ENCODE measurements at regions not wholly inside any gene's neighbourhood (a gene's known extent, or its start where the extent isn't known, plus 50 kb on each side); places are given as distances from the start of the nearest gene placed in this dataset.
"Not testable (repeated sequence)": the region's sequence is repeated elsewhere in the genome, so short reads cannot be mapped to it uniquely, and the experiment has no call there.

DNA sequence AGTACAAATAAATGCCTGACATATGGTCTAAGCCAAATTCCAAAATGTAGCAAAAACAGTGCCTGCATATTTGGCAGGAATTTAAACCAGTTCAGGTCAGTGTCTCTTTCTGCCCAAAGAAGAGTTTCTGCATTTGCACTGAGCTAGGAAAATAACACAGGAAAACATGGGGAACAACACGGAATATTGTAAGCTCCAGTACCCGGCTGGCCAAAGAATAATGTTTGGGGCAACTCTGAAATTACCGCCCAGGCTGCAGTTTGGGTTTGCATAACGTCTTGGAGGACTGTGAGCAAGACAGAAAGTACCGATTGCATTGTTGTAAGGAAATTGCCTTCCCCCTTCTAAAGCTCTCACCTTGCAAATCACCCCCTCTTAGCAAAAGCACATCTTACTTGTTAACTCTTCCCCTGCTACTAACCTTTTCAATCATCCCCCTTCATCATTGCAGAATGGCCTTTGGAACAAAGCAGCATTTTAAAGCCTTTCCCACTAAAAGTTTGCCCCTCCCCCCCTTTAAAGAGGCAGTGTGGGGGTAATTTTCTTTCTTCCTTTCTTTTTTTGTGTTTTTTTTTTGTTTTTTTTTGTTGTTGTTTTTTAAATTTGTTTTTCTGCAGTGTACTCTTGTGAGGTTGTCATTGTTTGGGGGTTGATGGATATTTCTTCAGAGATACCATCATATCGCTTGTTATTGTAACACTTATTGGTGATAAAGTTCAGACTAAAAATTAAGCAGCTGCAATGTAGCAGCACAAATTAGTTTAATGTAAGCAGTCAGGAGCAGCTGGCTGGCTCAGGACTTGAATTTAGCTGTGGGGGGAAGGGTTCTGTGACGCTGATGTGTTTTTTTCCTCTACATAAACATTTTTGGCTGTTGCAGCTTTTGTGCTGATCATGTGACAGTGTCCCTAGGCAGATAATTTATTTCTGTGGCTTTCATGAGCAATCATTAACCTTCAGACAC lies 100.0 kb upstream of the CITED2 start:
- no peak for DNase-seq (ENCODE audit: low read depth)

DNA sequence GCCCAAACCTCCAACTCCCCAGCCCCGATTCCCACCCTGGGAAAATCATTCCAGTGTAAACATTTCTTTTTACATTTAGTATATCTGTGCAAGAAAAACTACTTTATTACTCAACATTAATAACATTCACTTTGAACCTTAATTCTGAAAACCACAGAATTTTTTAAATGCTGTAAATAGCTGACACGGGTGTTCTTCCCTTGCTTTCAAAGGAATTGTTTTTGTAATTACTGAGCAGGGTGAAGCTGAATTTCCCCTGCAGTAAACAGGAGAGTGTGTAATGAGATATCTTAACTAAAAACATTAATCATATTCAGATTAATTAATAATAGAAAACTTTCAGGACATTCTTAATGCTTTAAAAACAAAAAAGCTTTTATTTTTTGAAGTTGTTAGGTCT lies 99.3 kb upstream of the CITED2 start:
- no peak for DNase-seq (ENCODE audit: low read depth)

DNA sequence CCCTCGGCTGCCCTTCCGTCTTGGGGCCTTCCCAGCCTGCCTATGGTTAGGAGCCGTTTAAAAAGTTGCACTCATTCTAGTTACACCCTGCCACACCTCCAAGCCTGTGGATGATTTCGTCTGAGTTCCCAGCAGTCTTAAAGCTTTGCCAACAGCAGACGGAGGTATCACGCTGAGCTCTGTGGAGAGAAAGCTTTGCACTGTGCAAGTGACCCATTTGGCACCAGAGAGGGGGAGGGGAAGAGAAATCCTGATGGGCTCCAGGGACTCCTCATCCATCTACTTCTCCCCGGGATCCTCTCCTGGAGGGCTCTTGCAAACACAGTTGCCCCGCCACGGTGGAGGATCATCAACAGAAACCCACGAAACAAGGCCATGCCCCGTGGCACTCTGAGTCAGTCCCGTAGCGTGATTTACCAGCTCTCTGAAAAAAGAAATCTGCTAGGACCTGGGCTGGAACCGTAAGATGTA lies 98.8 kb upstream of the CITED2 start:
- DNase-seq (ENCODE audit: low read depth), result no peak

DNA sequence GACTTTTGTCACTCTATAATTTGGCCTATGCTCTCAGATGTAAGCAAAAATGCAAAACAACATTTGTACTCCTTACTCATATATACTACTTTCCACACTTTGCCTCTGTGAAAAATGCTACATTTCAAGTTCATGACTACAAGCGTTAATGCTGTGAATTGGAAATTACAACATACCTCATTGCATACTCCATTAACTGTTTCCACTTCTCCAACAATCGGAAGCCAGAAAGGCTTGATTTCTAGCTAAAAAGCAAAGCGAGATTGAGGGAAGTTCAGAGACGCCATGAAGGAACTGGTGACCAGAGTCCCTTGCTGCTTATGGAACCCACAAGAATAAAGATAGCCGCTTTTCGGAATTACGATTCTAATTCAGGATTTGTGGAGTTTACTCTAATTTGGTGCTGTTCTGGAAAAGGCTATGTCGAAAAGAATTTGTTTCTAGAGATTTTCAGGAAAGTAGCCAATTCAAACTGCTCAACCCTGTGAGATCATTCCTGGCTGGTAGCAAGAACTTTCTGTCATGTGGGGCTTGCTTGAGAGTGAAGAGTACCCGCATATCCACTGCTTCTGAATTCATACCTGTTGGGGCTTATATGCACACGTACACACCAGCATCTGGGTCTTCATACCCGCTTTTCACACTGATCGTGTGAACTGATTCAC lies 98.0 kb upstream of the CITED2 start:
- DNase-seq (ENCODE audit: low read depth), result no peak

DNA sequence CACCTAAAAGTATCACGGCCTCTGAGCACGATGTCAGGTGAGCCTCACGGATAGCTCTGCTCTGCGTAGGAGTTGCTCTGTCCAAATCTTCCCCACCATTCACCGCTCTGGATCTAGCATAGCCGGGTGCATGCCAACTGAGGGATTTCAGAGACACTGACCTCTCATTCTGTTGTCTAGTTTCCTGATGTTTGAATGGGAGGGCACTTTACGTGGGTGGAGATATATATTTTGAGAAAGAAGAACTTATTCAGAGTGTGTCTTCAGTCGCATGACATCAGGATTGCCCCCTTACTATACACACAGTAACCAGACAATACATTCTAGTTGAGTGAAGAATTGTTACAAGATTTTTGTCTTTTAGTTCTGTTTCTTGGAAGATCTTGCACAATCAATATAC lies 96.5 kb upstream of the CITED2 start:
- no peak for DNase-seq (ENCODE audit: low read depth)

DNA sequence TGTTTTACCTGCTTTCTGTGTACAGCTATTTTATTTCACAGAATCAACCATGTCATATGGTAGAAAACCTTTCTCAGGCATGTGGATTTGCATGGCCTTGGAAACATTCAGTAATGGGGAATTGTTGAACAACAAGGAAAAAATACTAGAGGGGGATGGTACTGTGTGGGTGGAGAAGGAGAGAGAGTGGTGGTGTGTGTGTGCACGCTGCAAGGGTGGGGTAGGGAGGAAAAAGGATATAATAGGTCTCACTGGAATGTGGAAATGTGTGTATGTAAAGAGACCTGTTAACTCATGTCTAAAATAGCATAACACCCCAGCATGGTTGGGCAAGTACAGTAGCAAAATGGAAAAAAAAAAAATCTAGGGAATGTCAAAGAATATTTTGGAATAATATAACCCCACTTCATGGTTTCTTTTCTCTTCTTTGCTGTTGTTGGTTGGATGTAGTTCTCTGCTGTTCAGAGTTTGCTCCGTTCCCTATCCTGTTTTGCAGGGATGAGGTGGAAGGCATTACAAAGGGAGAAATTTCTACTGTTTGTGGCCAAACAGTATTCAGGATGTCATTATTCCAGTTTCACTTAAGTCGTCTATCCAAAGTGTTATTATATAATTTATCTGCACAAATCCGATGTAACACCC lies 93.9 kb upstream of the CITED2 start:
- no peak for DNase-seq (ENCODE audit: low read depth)

DNA sequence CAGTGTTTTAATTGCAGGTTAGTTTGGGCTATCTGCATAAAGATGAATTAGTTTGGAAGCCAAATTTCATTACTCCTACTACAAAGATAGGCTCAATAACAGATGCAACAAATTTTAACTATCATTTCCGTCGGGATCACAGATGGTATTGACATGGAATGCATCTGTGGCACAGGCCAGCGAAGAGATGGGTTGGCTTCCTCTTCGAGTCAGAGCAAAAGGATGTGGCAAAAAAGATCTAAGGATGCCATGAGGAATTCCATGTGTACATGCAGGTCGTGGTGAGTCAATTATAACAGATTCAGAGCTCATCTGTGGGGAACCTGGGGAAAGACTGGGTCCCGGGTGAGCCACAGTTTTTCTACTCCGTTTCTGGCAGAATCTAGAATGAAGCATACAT lies 83.0 kb upstream of the CITED2 start:
- DNase-seq (ENCODE audit: low read depth), result no peak

DNA sequence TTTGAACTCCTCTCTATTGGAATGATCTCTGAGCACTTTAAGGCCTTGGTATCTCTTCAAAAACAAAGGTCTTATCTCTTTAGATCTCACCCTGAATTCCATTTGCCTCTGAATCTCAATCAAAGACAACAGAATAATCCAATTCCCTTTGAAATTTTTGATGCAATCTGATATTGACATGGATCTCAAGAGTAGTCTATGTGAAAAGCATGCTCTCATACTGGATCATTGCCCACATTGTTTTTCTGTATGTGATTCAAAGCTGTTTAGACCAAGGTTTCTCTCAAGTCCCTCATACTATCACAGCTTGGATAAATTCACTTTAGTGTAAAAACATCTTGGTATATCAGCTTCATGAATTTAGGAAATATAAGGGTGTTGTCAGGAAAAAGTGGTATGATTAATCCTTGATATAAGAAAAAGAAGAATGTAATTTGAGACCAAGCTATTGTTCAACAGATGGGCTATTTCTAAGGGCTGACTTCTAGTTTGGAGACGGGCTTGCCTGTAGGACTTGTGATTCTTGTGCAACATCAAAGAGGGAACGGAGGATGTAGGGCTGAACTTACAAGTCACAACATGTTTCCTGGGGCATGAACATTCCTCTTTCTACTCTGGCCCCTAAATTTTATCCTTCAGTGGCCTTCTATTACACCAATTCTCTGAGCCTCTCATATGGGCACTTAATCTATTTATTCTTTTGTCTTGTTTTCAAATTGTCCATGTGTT lies 77.9 kb upstream of the CITED2 start:
- no peak for DNase-seq (ENCODE audit: low read depth)

DNA sequence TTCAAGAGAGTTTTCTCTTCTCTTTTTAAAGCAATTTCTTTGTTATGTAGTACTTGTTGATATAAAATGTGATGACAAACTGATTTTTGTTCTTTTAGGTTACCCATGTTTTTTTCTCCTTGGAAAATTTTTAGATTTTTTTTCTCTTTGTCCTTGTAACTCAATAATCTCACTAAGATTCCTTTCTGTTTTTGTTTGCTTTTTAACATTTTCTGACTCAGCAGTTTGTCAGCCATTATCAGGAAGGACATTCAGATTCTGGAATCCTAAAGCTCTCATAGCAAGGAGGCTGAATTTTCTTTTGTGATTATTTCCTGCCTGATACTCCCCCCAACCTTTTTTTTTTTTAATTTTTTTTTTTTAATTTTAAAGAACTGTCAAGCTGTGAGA lies 75.2 kb upstream of the CITED2 start:
- DNase-seq (ENCODE audit: low read depth), result no peak

DNA sequence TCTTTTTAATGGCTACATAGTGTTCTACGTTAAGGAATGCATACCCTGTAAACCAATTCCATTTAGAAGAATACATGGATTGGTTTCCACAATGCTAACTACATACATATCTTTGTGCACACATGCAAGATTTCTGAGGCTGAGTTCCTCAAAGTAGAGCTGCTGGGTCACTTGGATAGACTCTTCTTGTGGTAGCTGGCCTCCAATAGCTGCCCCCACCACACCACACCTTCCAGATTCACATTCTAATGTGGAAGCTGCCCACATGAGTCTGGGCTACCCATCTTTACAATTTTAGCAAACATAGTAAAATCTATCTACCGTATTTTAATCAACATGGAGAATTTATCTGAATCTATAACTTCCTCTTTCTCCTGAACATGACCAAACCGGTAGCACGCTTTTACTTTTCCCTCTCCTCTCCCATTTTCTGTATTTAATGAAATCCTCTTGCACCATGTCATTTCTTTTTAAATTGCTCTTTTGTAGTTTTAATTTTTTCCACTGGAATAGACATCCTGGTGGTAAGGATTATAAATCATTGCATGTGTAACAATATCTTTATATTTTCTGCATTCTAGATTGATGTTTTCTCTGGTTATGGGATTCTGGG lies 74.7 kb upstream of the CITED2 start:
- no peak for DNase-seq (ENCODE audit: low read depth)

DNA sequence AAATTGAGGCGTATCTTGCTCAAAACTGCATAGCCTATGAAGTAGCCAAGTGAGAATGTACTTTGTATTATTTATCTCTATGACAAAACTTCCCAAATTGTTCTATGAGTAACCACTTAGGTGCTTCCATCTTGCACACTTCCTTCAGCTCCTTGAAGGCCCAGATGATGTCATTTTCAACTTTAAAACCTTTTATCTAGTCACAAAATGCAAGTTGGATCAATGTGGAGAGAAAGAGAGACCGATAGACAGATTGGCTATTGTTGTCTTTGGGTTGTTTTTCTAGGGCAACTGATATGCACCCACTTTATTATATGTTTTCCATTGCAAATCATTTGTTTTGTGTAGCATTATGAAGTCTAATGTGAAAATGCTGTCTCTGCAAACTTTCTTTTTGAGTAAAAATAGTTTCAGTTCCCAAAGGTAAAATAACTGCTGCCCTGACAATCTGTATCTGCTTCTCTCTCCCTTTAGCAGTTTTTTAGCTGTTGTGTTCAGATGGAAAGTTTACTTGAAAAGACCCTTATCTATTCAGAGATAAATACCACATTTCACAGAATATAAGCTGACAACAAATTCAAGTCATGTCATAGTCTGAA lies 73.7 kb upstream of the CITED2 start:
- DNase-seq (ENCODE audit: low read depth), result no peak

DNA sequence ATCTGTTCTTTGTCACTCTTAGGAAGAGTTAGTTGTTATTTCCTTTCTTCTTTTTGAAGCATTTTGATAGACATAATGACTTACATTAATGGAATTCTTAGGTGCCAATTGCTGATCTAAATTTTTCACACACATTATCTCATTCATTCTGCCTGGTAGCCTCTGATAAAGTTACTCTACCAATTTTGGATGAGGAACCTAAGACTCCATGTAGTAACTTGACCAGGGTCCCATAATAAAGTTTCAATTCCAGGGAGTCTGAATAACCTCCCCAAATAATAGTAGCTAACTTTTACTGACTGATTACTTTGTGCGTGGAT lies 73.2 kb upstream of the CITED2 start:
- DNase-seq (ENCODE audit: low read depth), result no peak

DNA sequence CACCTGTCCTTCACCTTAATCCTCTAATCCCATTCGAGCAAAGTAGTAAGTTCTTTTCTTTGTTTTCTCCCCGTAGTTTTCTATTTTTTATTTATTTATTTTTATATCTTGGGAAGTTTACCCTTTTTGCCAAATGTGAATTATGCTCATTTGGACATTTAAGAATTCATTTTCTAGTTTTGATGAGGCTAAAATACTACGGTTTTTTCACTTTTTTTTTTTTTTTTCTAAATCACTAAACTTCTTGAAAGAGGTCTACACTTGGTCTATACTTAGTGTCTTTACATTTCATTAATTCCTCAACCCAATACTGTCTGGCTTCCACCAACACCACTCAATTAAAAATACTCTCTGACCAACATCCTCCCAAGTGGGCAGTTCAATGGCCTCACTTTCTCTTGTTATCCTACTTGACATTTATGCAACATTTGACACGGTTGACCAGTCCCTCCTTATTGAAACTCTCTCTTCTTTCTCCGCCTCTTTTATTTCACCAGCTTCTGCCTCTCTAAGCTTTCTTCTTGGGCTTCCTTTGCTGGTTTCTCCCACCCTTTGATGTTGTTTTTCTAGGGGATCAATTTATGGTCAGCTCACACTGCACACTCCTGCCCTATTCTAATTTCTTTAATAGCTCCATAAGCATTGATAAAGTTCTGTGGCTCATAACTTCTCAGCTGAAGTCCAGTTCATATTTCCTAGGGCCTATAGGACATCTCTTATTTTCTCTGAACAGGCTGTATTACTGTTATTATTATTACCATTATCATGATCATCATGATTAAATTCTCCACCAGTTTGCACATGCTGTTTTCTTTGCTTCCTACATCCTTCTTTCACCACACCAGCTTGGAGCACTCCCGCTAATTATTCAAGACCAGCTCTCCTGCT lies 72.6 kb upstream of the CITED2 start:
- DNase-seq (ENCODE audit: low read depth), result no peak

DNA sequence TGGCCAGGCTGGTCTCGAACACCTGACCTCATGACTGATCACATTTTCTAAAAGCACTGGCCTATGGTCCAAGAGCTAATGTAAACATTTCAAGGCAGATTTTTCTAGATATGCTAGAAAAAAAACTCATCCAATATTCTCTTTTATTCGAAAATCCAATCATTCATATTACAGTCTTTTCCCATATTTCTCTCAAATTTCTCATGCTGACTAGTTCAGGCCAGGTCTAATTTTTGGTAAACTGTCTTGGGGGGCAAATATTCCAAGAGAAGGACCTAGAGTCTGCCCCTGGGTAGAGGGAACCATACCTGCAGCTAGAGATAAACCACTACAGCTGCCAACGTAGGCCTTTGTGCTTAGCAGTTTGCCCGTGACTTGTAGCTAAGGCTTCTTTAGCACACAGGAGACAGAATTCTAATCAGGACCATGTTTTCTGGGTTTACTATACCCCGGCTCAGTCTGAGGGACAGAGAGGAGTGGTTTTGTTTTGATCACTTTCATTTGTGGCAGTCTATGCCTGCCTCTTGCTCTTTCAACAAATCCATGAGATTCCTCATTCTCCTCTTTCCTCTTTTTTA lies 71.8 kb upstream of the CITED2 start:
- DNase-seq (ENCODE audit: low read depth), result no peak

DNA sequence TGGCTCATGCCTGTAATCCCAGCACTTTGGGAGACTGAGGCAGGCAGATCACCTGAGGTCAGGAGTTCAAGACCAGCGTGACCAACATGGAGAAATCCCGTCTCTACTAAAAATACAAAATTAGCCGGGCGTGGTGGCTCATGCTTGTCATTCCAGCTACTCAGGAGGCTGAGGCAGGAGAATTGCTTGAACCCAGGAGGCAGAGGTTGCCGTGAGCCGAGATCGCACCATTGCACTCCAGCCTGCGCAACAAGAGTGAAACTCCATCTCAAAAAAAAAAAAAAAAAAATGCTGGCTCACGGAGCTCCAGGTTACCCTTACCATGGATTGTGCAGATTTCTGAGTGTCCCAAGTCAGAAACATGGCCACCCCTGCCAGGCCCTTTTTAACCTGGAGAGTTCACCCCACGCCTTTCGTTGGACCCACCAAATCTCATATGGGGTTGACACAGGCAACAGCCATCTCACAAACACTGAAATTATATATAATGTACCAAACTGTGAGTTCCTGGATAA lies 69.9 kb upstream of the CITED2 start:
- not testable (repeated sequence) for DNase-seq (ENCODE audit: low read depth)

DNA sequence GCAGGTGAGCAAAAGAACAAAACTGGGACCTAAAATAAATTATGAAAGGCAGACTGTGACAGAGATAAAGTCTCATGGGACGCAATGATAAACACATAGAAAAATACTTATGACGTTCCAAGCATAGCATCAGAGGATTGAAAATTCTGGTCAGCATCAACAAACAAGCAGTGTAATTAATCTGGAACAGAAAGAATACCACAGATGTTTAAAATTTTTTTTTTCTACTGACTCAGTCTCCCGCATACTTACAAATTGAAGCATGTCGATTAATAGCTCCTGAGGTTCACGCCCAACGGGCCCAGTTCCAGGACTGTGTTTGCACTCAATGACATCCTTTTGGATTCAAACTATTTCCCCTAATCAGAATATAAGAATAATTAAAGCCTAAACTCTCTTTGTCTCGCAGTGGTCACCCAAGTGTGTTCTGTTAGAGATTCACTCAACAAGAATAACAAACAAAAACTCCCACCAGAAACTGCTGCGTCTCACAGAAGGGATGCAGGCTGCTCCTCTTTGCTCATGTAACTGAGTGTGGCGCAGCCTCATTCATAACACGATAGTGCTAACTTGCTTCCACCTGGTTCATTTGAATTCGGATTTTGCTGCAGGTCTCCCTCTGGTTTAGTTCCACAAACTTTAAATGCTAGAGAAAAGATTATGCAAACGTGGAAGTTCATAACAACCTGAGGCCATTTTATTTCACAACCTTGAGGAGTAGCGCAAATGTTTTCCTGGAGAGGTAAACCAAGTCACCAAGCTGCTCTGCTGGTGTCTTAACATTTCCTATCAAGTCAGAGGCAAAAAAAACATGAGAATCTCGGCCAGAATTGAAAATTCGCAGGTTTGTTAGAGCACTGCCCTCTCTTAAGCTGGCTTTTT lies 69.0 kb upstream of the CITED2 start:
- no peak for DNase-seq (ENCODE audit: low read depth)

DNA sequence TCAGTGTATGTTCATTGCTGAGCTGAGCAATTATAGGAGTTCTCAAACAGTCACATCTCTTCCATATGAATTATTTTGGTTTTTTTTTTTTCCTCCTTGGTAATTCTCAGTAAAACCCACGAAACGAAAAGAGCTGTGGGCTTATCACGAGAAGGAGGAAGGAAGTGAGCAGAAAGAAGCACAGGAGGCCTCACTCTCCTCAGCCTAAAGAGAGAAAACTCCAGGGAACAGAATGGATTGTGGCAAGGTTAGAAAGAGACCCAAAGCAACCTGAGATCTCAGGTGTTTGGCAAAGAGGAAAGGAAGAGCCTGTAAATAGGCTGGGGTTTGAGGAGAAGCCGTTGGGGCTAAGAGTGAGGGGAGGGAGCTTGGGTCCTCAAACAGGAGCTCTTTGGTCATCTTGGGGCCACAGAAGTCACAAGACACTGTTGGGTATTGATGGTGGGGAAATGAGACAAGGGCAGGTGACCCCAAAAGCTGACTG lies 67.8 kb upstream of the CITED2 start:
- no peak for DNase-seq (ENCODE audit: low read depth)

DNA sequence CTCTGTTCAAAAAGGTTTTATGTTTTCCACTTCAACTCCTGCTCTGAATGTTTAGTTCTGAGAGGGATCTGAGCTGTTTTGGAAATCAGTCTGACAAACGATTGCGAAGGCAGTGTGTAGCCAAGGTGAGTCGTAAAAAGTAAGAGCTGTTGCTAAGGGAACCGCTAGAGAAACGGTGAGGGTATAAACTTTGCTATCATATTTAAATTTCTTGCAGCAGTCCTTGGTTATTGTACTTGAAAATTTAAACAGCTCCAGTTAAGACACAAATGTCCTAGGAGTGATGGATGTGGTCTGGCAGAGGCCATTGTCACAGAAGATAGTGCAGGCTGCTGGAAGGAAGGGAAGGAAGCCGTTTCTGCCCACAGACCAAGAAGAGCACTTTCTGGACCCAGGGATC lies 64.9 kb upstream of the CITED2 start:
- DNase-seq (ENCODE audit: low read depth), result no peak

DNA sequence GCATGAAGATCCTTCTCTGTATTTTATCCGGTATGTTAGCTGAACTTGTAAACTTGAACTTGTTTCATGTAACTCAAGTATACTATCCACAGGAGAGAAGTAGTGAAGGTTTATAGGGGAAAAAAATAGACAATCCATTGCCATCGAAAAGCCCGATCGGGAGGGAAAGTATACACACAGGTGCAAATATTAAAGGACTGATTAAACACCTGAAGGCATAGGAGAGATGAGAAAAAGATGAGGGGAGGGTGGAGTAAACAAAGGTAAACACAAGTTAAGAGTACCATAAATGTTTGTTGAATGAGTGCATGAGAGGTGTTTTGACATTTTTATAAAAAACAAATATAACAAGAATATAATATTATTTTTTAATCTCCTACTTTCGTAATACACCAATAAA lies 64.3 kb upstream of the CITED2 start:
- no peak for DNase-seq (ENCODE audit: low read depth)
